ENCODE measurements at regions not wholly inside any gene's neighbourhood (a gene's known extent, or its start where the extent isn't known, plus 50 kb on each side); places are given as distances from the start of the nearest gene placed in this dataset.

DNA sequence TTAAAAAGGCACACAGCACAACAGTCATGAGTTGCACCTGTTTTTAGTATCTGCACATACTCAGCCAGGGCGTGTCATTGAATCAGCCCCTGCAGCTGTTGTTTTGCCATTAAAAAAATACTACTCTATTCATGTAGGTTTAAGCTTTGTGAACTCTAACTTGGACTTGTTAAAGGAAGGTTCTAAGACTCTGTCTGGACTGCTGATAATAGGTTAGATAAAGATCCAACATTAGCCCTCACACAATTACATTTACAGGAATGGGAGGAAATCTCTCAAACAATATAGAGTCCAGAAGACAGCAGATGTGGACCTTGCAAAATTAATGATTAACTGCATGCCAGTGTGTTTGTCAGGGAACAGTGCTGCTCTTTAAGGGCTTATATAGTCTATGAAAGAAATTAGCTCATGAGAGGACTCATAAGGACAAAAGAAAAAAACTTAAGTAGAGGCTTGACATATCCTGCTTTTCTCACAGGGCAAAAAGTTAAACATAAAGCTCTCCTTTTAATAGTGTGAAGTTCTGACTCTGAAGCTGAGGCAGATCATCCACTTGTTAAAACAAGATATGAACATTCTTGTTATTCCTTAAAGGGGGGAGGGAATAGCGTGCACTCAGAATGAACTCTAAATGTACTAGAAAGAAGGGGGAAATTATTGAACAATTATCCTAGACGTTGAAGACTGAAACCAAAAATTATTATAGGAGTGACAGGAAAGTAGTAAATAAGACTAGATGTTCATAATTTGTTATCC is 243.6 kb downstream of the NDFIP2 start:
- Histone ChIP-seq H2AFZ (ENCODE audit: low read depth, low read length, poor library complexity, severe bottlenecking) (no peak overlapping the region), H3K9ac (ENCODE audit: low read length) (no peak overlapping the region), H3K4me2 (ENCODE audit: low read length) (no peak overlapping the region), H3K79me2 (ENCODE audit: insufficient read depth, low read length) (no peaks in the 10 kb centered on the region), H3K27me3 (ENCODE audit: insufficient read depth, low read length) (no peaks in the 10 kb centered on the region), H3K36me3 (ENCODE audit: control insufficient read depth in 1 of 2, insufficient read depth in 2 of 2, low read length in 2 of 2) (no peaks in the 10 kb centered on the region), H3K4me3 (replicated peaks in 1 of 2; ENCODE audit: low read depth in 1 of 2, low read length in 2 of 2) (no peak overlapping the region), H3K9me2 (ENCODE audit: insufficient read depth) (no peaks in the 10 kb centered on the region), H3K9me3 (ENCODE audit: control insufficient read depth in 1 of 2, insufficient read depth in 1 of 2, low read depth in 1 of 2, low read length in 2 of 2) (peaks cover 0 to 6% of the 10 kb centered on the region in 2 experiments; a peak in 1 of 4 replicates), H3K27ac (ENCODE audit: low read depth, low read length) (no peak overlapping the region), H4K20me1 (ENCODE audit: insufficient read depth) (no peaks in the 10 kb centered on the region), H3K4me1 (ENCODE audit: control insufficient read depth in 1 of 2, insufficient read depth in 2 of 2, low read length in 2 of 2) (no peaks in the 10 kb centered on the region)
- DNase-seq (ENCODE audit: low read depth, low spot score) (no peak), ATAC-seq (no peak)
- no TSS peak for BruUV-seq (replicated peaks)
- CTCF ChIA-PET: no interaction called here
- RAD21 ChIA-PET (ENCODE audit: low non-redundant PET in 1 of 2, low total read pairs in 2 of 2, uncharacterized antibody in 2 of 2, unreplicated experiment in 2 of 2): no interaction called here
- POLR2A ChIA-PET: no interaction called here
- intact Hi-C loops (cut with micrococcal nuclease): no loop called here
- TF ChIP-seq EZH2phosphoT487 (IDR thresholded peaks at IDR 0.05; ENCODE audit: borderline replicate concordance): no peak
- no peak for TF ChIP-seq FOSL1 (IDR thresholded peaks at IDR 0.05; ENCODE audit: low read depth)
- TF ChIP-seq, protein P1, sequence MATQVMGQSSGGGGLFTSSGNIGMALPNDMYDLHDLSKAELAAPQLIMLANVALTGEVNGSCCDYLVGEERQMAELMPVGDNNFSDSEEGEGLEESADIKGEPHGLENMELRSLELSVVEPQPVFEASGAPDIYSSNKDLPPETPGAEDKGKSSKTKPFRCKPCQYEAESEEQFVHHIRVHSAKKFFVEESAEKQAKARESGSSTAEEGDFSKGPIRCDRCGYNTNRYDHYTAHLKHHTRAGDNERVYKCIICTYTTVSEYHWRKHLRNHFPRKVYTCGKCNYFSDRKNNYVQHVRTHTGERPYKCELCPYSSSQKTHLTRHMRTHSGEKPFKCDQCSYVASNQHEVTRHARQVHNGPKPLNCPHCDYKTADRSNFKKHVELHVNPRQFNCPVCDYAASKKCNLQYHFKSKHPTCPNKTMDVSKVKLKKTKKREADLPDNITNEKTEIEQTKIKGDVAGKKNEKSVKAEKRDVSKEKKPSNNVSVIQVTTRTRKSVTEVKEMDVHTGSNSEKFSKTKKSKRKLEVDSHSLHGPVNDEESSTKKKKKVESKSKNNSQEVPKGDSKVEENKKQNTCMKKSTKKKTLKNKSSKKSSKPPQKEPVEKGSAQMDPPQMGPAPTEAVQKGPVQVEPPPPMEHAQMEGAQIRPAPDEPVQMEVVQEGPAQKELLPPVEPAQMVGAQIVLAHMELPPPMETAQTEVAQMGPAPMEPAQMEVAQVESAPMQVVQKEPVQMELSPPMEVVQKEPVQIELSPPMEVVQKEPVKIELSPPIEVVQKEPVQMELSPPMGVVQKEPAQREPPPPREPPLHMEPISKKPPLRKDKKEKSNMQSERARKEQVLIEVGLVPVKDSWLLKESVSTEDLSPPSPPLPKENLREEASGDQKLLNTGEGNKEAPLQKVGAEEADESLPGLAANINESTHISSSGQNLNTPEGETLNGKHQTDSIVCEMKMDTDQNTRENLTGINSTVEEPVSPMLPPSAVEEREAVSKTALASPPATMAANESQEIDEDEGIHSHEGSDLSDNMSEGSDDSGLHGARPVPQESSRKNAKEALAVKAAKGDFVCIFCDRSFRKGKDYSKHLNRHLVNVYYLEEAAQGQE (IDR thresholded peaks at IDR 0.05; ENCODE audit: low read depth): no peak
- no peak for TF ChIP-seq POLR2AphosphoS5 (IDR thresholded peaks at IDR 0.05; ENCODE audit: low read depth, low read length)
- TF ChIP-seq ZFX (IDR thresholded peaks at IDR 0.05): no peak
- TF ChIP-seq CEBPB (IDR thresholded peaks at IDR 0.05; ENCODE audit: low read depth): no peak
- no peak for TF ChIP-seq CBX3 (IDR thresholded peaks at IDR 0.05; ENCODE audit: low read depth)
- TF ChIP-seq, protein P2, sequence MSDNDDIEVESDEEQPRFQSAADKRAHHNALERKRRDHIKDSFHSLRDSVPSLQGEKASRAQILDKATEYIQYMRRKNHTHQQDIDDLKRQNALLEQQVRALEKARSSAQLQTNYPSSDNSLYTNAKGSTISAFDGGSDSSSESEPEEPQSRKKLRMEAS (IDR thresholded peaks at IDR 0.05): no peak
- no peak for TF ChIP-seq JUND (IDR thresholded peaks at IDR 0.05)
- no peak for TF ChIP-seq RAD21 (IDR thresholded peaks at IDR 0.05; ENCODE audit: low read depth)
- no peak for TF ChIP-seq EGR1 (IDR thresholded peaks at IDR 0.05; ENCODE audit: low read depth)
- TF ChIP-seq TCF7L2 (IDR thresholded peaks at IDR 0.05; ENCODE audit: borderline replicate concordance, extremely low read depth, insufficient read depth, insufficient read length): no peak
- TF ChIP-seq, protein P3, sequence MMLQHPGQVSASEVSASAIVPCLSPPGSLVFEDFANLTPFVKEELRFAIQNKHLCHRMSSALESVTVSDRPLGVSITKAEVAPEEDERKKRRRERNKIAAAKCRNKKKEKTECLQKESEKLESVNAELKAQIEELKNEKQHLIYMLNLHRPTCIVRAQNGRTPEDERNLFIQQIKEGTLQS (IDR thresholded peaks at IDR 0.05): no peak
- TF ChIP-seq ELF1 (IDR thresholded peaks at IDR 0.05; ENCODE audit: borderline replicate concordance, low read depth): no peak
- TF ChIP-seq, protein P4, sequence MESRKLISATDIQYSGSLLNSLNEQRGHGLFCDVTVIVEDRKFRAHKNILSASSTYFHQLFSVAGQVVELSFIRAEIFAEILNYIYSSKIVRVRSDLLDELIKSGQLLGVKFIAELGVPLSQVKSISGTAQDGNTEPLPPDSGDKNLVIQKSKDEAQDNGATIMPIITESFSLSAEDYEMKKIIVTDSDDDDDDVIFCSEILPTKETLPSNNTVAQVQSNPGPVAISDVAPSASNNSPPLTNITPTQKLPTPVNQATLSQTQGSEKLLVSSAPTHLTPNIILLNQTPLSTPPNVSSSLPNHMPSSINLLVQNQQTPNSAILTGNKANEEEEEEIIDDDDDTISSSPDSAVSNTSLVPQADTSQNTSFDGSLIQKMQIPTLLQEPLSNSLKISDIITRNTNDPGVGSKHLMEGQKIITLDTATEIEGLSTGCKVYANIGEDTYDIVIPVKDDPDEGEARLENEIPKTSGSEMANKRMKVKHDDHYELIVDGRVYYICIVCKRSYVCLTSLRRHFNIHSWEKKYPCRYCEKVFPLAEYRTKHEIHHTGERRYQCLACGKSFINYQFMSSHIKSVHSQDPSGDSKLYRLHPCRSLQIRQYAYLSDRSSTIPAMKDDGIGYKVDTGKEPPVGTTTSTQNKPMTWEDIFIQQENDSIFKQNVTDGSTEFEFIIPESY (IDR thresholded peaks at IDR 0.05; ENCODE audit: extremely low read depth, insufficient replicate concordance, low read length): no peak
- no peak for TF ChIP-seq SIN3A (IDR thresholded peaks at IDR 0.05; ENCODE audit: low read depth)
- no peak for TF ChIP-seq YY1 (IDR thresholded peaks at IDR 0.05; ENCODE audit: extremely low read depth, insufficient replicate concordance, low read depth, low read length)
- TF ChIP-seq, protein P5, sequence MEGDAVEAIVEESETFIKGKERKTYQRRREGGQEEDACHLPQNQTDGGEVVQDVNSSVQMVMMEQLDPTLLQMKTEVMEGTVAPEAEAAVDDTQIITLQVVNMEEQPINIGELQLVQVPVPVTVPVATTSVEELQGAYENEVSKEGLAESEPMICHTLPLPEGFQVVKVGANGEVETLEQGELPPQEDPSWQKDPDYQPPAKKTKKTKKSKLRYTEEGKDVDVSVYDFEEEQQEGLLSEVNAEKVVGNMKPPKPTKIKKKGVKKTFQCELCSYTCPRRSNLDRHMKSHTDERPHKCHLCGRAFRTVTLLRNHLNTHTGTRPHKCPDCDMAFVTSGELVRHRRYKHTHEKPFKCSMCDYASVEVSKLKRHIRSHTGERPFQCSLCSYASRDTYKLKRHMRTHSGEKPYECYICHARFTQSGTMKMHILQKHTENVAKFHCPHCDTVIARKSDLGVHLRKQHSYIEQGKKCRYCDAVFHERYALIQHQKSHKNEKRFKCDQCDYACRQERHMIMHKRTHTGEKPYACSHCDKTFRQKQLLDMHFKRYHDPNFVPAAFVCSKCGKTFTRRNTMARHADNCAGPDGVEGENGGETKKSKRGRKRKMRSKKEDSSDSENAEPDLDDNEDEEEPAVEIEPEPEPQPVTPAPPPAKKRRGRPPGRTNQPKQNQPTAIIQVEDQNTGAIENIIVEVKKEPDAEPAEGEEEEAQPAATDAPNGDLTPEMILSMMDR (IDR thresholded peaks at IDR 0.05 in 2 of 3, conservative IDR thresholded peaks at IDR 0.05 in 1 of 3; ENCODE audit: borderline replicate concordance in 1 of 3, insufficient read depth in 1 of 3, low read depth in 2 of 3, low read length in 2 of 3): no peak
- TF ChIP-seq ZNF274 (IDR thresholded peaks at IDR 0.05; ENCODE audit: low read depth, low read length): no peak
- no peak for TF ChIP-seq SRF (IDR thresholded peaks at IDR 0.05; ENCODE audit: low read depth)
